Mucosa of descending colon (tissue), 3 donors: ENCODE measurements at regions not wholly inside any gene's neighbourhood (a gene's known extent, or its start where the extent isn't known, plus 50 kb on each side); places are given as distances from the start of the nearest gene placed in this dataset.
"Not testable (repeated sequence)": the region's sequence is repeated elsewhere in the genome, so short reads cannot be mapped to it uniquely, and the experiment has no call there.

ENCODE experiments used
- ATAC-seq: fragments of 200-7000 bp; cut with Tn5 transposase; one replicate; pipeline ENCODE4 v1.9.1; 2020; ENCODE audit warnings: mild to moderate bottlenecking, moderate library complexity
- DNase-seq, 3 donors: peaks; one replicate each; pipeline ENCODE4 v3.0.0-alpha.2; 2020
- H3K36me3 ChIP-seq: fragments of 200-600 bp; one replicate; pipeline ENCODE4 v1.8.0; 2021; ENCODE audit warnings: low read depth, mild to moderate bottlenecking
- H3K4me1 ChIP-seq: fragments of 200-600 bp; one replicate; pipeline ENCODE4 v1.8.0; 2021; ENCODE audit warnings: low read depth, mild to moderate bottlenecking
- H3K4me3 ChIP-seq: fragments of 200-600 bp; one replicate; pipeline ENCODE4 v1.8.0; 2021; ENCODE audit warnings: mild to moderate bottlenecking
- H3K9me3 ChIP-seq: fragments of 200-600 bp; one replicate; pipeline ENCODE4 v1.8.0; 2021; ENCODE audit warnings: mild to moderate bottlenecking
- CTCF ChIP-seq: fragments of 200-600 bp; IDR thresholded peaks from one replicate; pipeline ENCODE4 v1.8.0; 2022; ENCODE audit warnings: antibody characterized with exemption, mild to moderate bottlenecking
- intact Hi-C, 2 donors: fragments of 100-400 bp; cut with DNase I in 1 of 2; cut with micrococcal nuclease in 1 of 2; formaldehyde crosslinking; loops; one replicate each; pipeline versions ENCODE4 v1.11.0 to v1.11.1; 2022; cut with DNase I, micrococcal nuclease
- donor health status: DM: no; HTN: no; CAD: no; lungs with moderate emphysema.
- donor health status: DM: no; HTN: no; CAD: no.
- donor health status: DM: no; HTN: yes; CAD: no.

- Histone ChIP-seq H3K9me3 (no peaks in the 10 kb centered on the region), H3K4me3 (no peak overlapping the region), H3K4me1 (no peaks in the 10 kb centered on the region), H3K36me3 (no peaks in the 10 kb centered on the region)
- intact Hi-C loops = no loop called here
- ATAC-seq (no peak), DNase-seq (no peak)
- TF ChIP-seq CTCF = no peak
Measured at GRCh38 chr9:78692871-78693270, 395.9 kb downstream of the PSAT1 start.

- no peak for ATAC-seq
Measured at GRCh38 chr9:78694974-78695373, 398.0 kb downstream of the PSAT1 start.

GRCh38 chr9:78695519-78695918 is 398.6 kb downstream of the PSAT1 start:
- ATAC-seq (no peak), DNase-seq (no peak)
- Histone ChIP-seq H3K4me1 (no peaks in the 10 kb centered on the region), H3K4me3 (no peak overlapping the region), H3K36me3 (no peaks in the 10 kb centered on the region), H3K9me3 (no peaks in the 10 kb centered on the region)
- intact Hi-C loops = no loop called here
- TF ChIP-seq CTCF = no peak

More at GRCh38 chr9:78694974-78695373, 398.0 kb downstream of the PSAT1 start:
- Histone ChIP-seq H3K4me1 (no peaks in the 10 kb centered on the region), H3K36me3 (no peaks in the 10 kb centered on the region), H3K9me3 (no peaks in the 10 kb centered on the region), H3K4me3 (no peak overlapping the region)
- TF ChIP-seq CTCF = no peak
- intact Hi-C loops = no loop called here
- DNase-seq = no peak

- no peak overlapping the region for H3K4me3 ChIP-seq
- no peaks in the 10 kb centered on the region for H3K4me1 ChIP-seq
- TF ChIP-seq CTCF = no peak
- DNase-seq (no peak), ATAC-seq (no peak)
- H3K9me3 ChIP-seq = no peaks in the 10 kb centered on the region
- intact Hi-C loops = no loop called here
- H3K36me3 ChIP-seq = no peaks in the 10 kb centered on the region
Measured at GRCh38 chr9:78697618-78698017, 400.7 kb downstream of the PSAT1 start.

- H3K4me3 ChIP-seq = no peak overlapping the region
- DNase-seq (no peak), ATAC-seq (no peak)
- no peaks in the 10 kb centered on the region for H3K36me3 ChIP-seq
- intact Hi-C loops = no loop called here
- no peaks in the 10 kb centered on the region for H3K9me3 ChIP-seq
- TF ChIP-seq CTCF = no peak
- no peaks in the 10 kb centered on the region for H3K4me1 ChIP-seq
Measured at GRCh38 chr9:78698371-78698770, 401.4 kb downstream of the PSAT1 start.

- intact Hi-C loops, ATAC-seq, H3K4me1 ChIP-seq, H3K9me3 ChIP-seq, H3K36me3 ChIP-seq, DNase-seq, H3K4me3 ChIP-seq: not testable (repeated sequence)
Measured at GRCh38 chr9:78699217-78699616, 402.3 kb downstream of the PSAT1 start.

- H3K9me3 ChIP-seq, intact Hi-C loops, H3K4me3 ChIP-seq, DNase-seq, ATAC-seq, H3K4me1 ChIP-seq, H3K36me3 ChIP-seq: not testable (repeated sequence)
Measured at GRCh38 chr9:78704153-78704552, 407.2 kb downstream of the PSAT1 start.
